Central memory CD8-positive, alpha-beta T cell (primary cell): ENCODE measurements at regions not wholly inside any gene's neighbourhood (a gene's known extent, or its start where the extent isn't known, plus 50 kb on each side); places are given as distances from the start of the nearest gene placed in this dataset.
"Not testable (repeated sequence)": the region's sequence is repeated elsewhere in the genome, so short reads cannot be mapped to it uniquely, and the experiment has no call there.

Source experiments
- ATAC-seq: fragments of 150-1000 bp; cut with Tn5 transposase; replicated peaks from 2 replicates; pipeline ENCODE4 v1.10.0; 2022; ENCODE audit warnings: mild to moderate bottlenecking, moderate FRiP score, moderate number of reproducible peaks; ENCODE audit not compliant: poor library complexity, severe bottlenecking; ENCODE audit errors: extremely low read depth
- DNase-seq, 2 donors: peaks; one replicate each; pipeline ENCODE4 v3.0.0; 2021; ENCODE audit warnings: low spot score in 2 of 2
- H3K27ac Mint-ChIP-seq: one replicate; pipeline ENCODE4 v1.8.0; 2022; ENCODE audit warnings: low read depth, mild to moderate bottlenecking, moderate library complexity, mixed read lengths
- H3K27me3 Mint-ChIP-seq: one replicate; pipeline ENCODE4 v1.8.0; 2022; ENCODE audit warnings: mixed read lengths
- H3K36me3 Mint-ChIP-seq: one replicate; pipeline ENCODE4 v1.8.0; 2022; ENCODE audit warnings: mild to moderate bottlenecking, moderate library complexity, mixed read lengths; ENCODE audit not compliant: insufficient read depth
- H3K4me1 Mint-ChIP-seq: one replicate; pipeline ENCODE4 v1.8.0; 2022; ENCODE audit warnings: mixed read lengths
- H3K4me3 Mint-ChIP-seq: one replicate; pipeline ENCODE4 v1.8.0; 2022; ENCODE audit warnings: mild to moderate bottlenecking, moderate library complexity, mixed read lengths
- H3K9me3 Mint-ChIP-seq: one replicate; pipeline ENCODE4 v1.8.0; 2022; ENCODE audit warnings: mixed read lengths

GRCh38 chr3:31297726-31298298 lies 234.9 kb upstream of the STT3B start:
- ATAC-seq (no peak), DNase-seq (no peak)
- no peaks in the 10 kb centered on the region for H3K4me1 Mint-ChIP-seq
- H3K27me3 Mint-ChIP-seq: no peaks in the 10 kb centered on the region
- H3K9me3 Mint-ChIP-seq: no peaks in the 10 kb centered on the region
- no peak overlapping the region for H3K27ac Mint-ChIP-seq
- no peaks in the 10 kb centered on the region for H3K36me3 Mint-ChIP-seq
- no peak overlapping the region for H3K4me3 Mint-ChIP-seq

DNA sequence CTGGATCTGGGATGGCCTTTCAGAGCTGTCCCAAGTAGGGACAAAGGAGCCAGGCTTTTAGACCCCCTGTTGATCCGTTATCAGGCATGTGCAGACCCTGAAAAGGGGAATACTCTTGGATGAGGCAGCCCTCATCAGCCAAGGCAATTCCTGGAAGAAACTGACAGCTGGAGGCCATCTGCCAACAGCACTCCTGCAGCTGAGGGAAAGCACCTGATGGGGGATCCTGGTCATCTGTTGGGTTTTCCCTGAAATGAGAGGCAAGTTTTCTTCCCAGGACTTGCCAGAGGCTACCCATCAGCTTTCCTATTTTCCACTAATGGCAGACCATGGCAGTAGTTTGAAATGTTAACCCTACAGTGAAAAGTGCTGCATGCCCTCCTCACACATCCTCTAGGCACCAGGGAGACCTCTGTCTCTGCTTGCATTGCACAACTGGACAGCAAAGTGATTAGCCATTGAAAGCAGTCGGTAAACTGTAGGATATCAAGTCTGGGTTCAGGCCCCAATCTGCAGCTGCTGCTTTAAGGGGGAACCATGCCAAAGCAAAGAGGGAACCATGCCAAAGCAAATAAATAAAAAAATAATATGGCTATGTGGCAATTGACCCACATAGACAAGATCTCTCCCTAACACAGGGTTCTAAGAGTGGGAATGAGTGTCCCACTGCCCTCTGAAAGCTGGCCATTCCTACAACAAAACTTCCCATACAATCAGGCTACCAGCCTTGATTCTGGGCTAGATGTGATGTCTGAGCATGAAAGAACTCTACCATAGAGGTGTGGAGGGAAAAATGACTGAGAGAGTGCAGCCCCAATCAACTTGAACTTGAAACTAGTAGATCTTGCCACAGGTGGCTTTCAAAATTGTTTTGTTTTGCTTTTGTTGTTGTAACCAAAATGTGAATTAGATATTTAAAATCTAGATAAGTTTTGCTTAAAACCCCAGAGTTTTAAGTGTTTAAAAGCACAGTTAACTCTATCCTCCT lies 232.0 kb upstream of the STT3B start:
- no peak for DNase-seq
- Mint-ChIP-seq H3K4me3 (no peak overlapping the region), H3K36me3 (no peaks in the 10 kb centered on the region), H3K4me1 (no peaks in the 10 kb centered on the region), H3K27me3 (no peaks in the 10 kb centered on the region), H3K27ac (no peak overlapping the region), H3K9me3 (no peaks in the 10 kb centered on the region)
- ATAC-seq: no peak

GRCh38 chr3:31302343-31302742 lies 230.4 kb upstream of the STT3B start:
- H3K4me3 Mint-ChIP-seq: no peak overlapping the region
- no peaks in the 10 kb centered on the region for H3K9me3 Mint-ChIP-seq
- H3K27ac Mint-ChIP-seq: no peak overlapping the region
- ATAC-seq (no peak), DNase-seq (no peak)
- H3K27me3 Mint-ChIP-seq: no peaks in the 10 kb centered on the region
- H3K4me1 Mint-ChIP-seq: no peaks in the 10 kb centered on the region
- H3K36me3 Mint-ChIP-seq: no peaks in the 10 kb centered on the region

DNA sequence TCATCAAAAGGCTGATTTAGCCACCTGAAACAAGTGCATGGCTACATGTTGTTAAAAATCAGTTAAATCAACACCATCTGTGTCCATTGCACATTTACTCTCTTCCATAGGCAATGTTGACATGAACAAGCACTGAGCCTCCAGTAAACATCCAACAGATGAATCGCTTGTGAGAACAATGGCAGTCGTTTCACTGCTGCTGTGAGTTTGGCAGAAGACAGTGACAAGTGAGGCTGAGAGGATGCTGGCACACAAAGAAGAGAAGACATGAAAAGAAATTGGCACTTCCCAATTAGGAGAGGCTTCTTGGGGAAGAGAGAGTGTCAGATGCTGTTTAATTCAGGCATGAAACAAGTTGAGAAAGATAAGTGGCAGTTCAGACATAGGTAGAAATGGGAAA lies 227.4 kb upstream of the STT3B start:
- no peak for ATAC-seq
- no peak overlapping the region for H3K4me3 Mint-ChIP-seq
- no peaks in the 10 kb centered on the region for H3K27me3 Mint-ChIP-seq
- no peaks in the 10 kb centered on the region for H3K36me3 Mint-ChIP-seq
- no peaks in the 10 kb centered on the region for H3K9me3 Mint-ChIP-seq
- H3K4me1 Mint-ChIP-seq: no peaks in the 10 kb centered on the region
- no peak for DNase-seq
- no peak overlapping the region for H3K27ac Mint-ChIP-seq

DNA sequence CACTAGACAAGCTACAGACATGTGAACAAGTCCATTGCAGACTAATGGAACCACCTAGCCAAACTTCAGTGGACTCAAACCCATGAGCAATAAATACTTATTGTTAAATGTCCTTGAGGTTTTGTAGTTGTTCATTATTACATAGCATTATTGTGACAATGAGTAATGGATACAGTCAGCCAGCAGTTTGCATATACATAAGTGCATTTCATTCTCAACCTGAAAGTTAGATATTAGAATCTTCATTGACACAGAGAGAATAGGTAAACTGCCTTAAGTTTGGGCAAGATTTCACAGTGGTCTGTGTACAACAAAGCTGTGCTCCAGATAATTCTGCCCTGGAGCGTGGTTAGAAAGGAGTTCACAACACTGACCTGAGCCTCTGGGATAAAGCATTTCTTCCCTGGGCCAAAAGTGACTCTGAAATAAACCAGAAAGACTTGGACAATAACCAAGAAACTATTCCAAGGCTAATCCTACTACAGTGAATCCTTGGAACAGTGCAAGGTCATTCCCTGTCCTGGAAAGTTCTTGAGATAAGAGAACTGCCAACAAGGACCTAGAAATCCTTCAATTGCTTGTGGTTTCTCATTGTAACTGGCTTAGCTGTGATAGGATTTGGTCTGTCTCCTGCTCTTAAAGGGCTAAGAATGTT lies 225.5 kb upstream of the STT3B start:
- Mint-ChIP-seq H3K4me1 (no peaks in the 10 kb centered on the region), H3K36me3 (no peaks in the 10 kb centered on the region), H3K4me3 (no peak overlapping the region), H3K27ac (no peak overlapping the region), H3K27me3 (no peaks in the 10 kb centered on the region), H3K9me3 (no peaks in the 10 kb centered on the region)
- ATAC-seq: no peak
- DNase-seq: no peak

GRCh38 chr3:31311559-31311958 lies 221.2 kb upstream of the STT3B start:
- no peaks in the 10 kb centered on the region for H3K9me3 Mint-ChIP-seq
- no peaks in the 10 kb centered on the region for H3K27me3 Mint-ChIP-seq
- no peak overlapping the region for H3K4me3 Mint-ChIP-seq
- H3K36me3 Mint-ChIP-seq: no peaks in the 10 kb centered on the region
- H3K27ac Mint-ChIP-seq: no peak overlapping the region
- H3K4me1 Mint-ChIP-seq: peaks cover 5% of the 10 kb centered on the region
- ATAC-seq (no peak), DNase-seq (no peak)

GRCh38 chr3:31312400-31312799 lies 220.3 kb upstream of the STT3B start:
- ATAC-seq: no peak

DNA sequence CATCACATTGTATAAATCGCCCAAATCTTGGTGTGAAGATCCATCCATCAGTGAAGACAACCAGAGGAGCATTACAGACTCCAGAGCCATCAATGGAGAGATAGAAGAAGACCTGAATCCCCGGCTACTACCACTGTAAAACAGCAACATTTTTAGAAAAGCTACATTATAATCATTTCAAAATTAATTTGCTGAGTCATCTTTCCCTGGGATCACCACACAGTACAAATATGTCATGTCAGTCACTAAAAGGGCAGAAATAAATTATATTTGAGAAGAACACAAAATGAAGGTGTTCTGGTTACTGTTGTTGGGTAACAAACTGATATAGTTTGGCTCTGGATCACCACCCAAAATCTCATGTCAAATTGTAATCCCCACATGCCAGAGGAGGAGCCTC lies 218.5 kb upstream of the STT3B start:
- no peak overlapping the region for H3K4me3 Mint-ChIP-seq
- no peak for ATAC-seq
- DNase-seq: no peak
- no peaks in the 10 kb centered on the region for H3K27me3 Mint-ChIP-seq
- H3K9me3 Mint-ChIP-seq: no peaks in the 10 kb centered on the region
- H3K4me1 Mint-ChIP-seq: peaks cover 5% of the 10 kb centered on the region
- H3K36me3 Mint-ChIP-seq: no peaks in the 10 kb centered on the region
- no peak overlapping the region for H3K27ac Mint-ChIP-seq

More at GRCh38 chr3:31312400-31312799, 220.3 kb upstream of the STT3B start:
- H3K27me3 Mint-ChIP-seq: no peaks in the 10 kb centered on the region
- H3K36me3 Mint-ChIP-seq: no peaks in the 10 kb centered on the region
- peaks cover 5% of the 10 kb centered on the region for H3K4me1 Mint-ChIP-seq
- H3K9me3 Mint-ChIP-seq: no peaks in the 10 kb centered on the region
- no peak overlapping the region for H3K27ac Mint-ChIP-seq
- no peak for DNase-seq
- H3K4me3 Mint-ChIP-seq: no peak overlapping the region

- no peaks in the 10 kb centered on the region for H3K9me3 Mint-ChIP-seq
- H3K4me3 Mint-ChIP-seq: no peak overlapping the region
- ATAC-seq (no peak), DNase-seq (no peak)
- H3K27me3 Mint-ChIP-seq: no peaks in the 10 kb centered on the region
- no peaks in the 10 kb centered on the region for H3K4me1 Mint-ChIP-seq
- H3K27ac Mint-ChIP-seq: no peak overlapping the region
- H3K36me3 Mint-ChIP-seq: no peaks in the 10 kb centered on the region
These were observed 213.4 kb upstream of the STT3B start for GRCh38 chr3:31319332-31319731.

GRCh38 chr3:31321620-31322019 lies 211.1 kb upstream of the STT3B start:
- Mint-ChIP-seq H3K36me3 (no peaks in the 10 kb centered on the region), H3K9me3 (no peaks in the 10 kb centered on the region), H3K27ac (no peak overlapping the region), H3K4me1 (no peaks in the 10 kb centered on the region), H3K4me3 (no peak overlapping the region), H3K27me3 (no peaks in the 10 kb centered on the region)
- no peak for ATAC-seq
- no peak for DNase-seq

GRCh38 chr3:31322460-31322859 lies 210.3 kb upstream of the STT3B start:
- ATAC-seq (no peak), DNase-seq (no peak)
- H3K36me3 Mint-ChIP-seq: no peaks in the 10 kb centered on the region
- H3K4me1 Mint-ChIP-seq: no peaks in the 10 kb centered on the region
- H3K27me3 Mint-ChIP-seq: no peaks in the 10 kb centered on the region
- H3K4me3 Mint-ChIP-seq: no peak overlapping the region
- no peaks in the 10 kb centered on the region for H3K9me3 Mint-ChIP-seq
- no peak overlapping the region for H3K27ac Mint-ChIP-seq

- not testable (repeated sequence) for ATAC-seq, H3K36me3 Mint-ChIP-seq, H3K4me1 Mint-ChIP-seq, DNase-seq, H3K27ac Mint-ChIP-seq, H3K4me3 Mint-ChIP-seq, H3K27me3 Mint-ChIP-seq, H3K9me3 Mint-ChIP-seq
These were observed 204.8 kb upstream of the STT3B start for GRCh38 chr3:31327826-31328357.
